Activated T-cell treated with anti-CD3 and anti-CD28 coated beads for 1 hour (primary cell): ENCODE measurements at regions not wholly inside any gene's neighbourhood (a gene's known extent, or its start where the extent isn't known, plus 50 kb on each side); places are given as distances from the start of the nearest gene placed in this dataset.

ENCODE experiments used
- DNase-seq: peaks from one replicate; pipeline ENCODE4 v3.0.0-alpha.2; 2020; ENCODE audit warnings: low read depth

DNA sequence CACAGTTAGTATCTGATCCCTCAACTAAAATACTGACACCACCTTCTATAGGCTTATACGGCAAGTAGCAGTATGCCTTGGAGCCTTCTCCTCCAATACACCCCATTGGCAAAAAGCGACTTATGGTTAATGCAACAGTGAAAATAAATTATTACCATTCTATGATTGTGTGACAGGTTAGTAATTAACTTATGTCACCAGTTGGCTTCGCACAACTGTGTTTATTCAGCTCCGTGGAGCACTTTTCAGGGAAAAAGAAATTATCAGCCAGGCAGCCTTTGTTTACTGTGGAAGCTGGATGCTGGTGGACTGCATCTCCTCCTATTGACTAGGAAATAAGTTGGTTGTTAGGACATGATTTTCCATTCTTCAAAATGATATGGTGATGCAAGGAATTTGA is 833.8 kb upstream of the RBFOX1 start:
- no peak for DNase-seq

DNA sequence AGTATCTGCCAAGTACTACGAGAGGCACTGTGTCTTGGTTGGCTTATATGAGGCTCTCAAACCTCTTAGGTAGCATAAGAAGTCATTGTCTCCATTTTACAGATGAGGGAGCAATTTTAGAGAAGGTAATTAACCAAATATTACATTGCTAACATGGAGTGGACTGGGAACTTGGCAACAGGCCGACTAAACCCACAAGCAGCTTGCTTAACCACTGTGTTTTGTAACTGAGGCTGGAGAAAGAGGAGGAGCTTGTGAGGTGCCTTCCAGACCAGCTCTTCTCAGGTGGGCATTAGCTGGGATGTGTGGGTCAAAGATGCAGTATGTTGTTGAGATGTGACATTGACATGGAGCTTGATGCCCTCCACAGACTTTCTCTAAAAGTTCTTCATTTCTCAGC is 835.6 kb upstream of the RBFOX1 start:
- no peak for DNase-seq

DNA sequence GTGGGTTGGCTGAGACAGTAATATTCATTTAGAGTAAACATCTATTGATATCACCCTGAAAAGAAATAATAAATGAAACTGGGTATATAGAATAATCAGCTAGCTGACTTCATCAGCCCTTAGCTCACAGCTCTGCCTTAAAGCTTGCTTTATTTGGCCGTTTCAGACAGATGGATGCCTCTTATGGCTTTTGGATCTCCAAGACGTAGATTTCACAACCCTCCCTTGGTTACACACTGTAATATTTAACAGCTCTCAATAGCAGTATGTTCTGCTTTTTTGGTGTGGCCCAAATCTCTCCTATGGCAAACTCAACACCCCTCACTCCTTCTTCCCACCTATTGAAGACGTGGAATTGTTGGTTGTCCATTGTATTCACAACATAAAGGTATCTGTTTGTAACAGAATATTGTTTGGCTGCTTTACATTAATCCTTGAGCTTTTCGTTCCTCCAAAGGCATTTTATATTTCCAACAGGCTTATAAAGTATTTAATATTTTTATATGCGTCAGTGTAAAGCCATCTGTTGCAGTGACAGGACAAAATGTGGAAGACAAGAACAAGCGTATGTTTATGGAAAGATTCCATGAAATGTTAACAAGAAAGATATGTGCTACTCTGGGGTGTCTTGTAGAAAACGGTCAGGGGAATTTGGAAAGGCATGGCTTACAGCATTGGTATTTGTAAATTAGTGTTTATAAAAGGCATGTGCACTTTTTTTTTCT is 837.0 kb upstream of the RBFOX1 start:
- DNase-seq, result no peak

DNA sequence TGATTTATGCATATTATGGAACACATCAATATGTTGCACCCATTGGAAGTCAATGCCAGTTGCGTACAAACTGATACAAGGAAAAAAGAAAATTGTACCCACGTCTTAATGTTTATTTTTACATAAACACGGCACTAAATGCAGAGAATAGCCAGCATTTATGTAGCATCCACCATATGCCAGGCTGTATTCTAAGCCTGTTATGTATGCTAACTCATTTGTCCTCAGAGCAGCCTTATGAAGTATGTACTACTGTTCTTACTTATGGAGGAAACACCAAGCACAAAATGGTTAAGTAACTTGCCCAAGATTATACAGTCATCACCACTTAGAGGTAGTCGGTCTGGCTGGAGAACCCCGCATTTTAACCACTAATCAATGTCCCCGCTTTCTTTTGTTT is 837.9 kb upstream of the RBFOX1 start:
- DNase-seq, result no peak

DNA sequence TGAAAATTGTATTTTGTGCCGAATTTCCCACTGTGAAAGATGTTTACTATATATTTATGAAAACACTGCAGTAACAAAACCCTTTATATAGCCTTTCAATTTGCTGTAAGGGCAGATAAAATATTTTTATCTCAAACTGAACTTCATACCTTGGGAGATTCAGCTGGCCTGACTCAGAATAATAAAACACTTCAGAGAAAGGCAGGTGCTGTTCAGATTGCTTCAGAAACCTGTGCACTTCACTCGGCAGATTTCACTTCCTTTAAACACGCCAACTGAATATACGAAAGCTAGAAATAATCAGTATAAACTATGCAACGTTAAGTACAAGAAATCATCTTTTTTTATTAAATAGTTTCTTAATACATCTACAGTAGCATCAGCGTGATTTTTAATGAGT is 839.1 kb upstream of the RBFOX1 start:
- DNase-seq, result no peak

DNA sequence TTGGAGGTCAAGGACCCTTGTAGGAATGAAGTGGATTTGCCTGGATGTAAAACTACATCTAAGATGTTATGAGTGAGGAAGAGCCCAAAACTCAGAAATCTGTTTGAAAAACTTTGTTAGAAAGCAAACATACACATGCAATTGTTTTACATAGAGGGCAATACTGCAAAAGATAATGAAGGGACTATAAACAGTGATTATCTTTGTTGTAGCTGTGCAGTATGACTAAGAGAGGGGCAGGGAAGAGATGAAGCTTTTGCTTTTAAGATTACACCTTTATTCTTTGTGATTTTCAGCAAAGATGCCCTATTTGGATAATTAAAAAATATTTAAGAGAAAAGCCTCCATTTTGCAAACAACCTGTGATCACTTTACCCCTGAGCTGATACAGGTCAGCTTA is 839.9 kb upstream of the RBFOX1 start:
- DNase-seq, result no peak

DNA sequence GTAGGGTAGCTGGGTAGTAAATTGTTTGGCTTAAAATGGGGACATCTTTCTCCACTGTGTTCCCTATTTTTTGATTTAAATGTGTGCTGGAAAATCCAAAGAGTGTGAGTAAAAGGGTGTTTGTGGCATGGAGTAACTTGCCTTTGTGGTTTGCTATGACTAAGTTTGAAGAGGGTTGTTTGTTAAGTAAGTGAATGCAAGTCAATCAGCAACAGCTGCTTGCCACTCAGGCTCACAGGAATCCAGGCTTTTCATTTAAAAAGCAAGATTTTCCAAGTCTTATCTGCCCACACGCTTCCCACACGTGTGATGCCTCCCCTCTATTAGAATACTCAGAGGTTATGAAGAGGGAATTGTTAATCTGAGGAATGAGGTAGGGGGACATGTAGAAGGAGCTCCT is 847.7 kb upstream of the RBFOX1 start:
- no peak for DNase-seq

DNA sequence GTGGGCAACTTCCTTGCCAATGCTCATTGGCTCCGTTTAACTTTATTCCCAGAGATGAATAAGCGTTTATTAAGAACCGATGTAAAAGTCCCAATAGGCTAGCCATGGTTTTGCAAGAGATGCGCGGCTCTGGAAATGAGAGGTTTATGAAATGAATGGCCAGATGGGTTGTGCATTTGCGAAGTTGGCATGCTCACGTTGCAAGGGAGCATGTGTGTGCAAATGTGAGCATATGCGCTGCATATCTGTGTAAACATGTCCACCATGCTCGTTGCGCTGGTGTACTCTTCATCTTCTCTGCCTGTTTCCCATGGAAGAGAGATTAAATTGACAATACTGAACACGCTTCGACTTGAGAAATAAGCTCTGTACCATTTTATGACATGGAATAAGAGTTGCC is 848.6 kb upstream of the RBFOX1 start:
- no peak for DNase-seq

DNA sequence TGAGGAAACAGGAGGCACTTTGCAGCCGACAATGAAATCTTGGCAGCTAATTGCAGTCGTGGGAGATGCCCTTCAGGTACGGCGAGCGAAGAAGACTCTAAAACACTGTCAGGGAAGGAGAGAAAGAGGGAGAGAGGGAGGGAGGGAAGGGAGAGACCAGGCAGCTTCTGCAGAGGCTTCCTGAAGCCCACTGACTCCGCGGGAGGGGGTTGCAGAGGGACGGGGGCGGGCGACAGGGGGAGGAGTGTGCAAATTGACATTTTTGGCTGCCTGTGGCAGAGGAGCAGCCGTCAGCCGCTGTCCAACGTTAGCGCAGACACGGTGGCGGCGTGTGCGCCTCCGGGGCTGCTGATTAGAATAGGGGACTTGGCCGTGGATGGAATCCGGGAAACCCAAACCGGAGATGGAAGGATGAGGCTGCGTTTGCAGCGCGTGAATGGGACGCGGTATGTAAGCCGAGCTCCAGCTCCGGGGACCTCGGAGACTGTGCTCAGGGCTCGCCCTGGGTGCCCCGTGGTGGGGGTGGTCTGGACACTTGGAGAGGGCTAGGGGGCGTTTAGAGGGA is 849.1 kb upstream of the RBFOX1 start:
- no peak for DNase-seq

DNA sequence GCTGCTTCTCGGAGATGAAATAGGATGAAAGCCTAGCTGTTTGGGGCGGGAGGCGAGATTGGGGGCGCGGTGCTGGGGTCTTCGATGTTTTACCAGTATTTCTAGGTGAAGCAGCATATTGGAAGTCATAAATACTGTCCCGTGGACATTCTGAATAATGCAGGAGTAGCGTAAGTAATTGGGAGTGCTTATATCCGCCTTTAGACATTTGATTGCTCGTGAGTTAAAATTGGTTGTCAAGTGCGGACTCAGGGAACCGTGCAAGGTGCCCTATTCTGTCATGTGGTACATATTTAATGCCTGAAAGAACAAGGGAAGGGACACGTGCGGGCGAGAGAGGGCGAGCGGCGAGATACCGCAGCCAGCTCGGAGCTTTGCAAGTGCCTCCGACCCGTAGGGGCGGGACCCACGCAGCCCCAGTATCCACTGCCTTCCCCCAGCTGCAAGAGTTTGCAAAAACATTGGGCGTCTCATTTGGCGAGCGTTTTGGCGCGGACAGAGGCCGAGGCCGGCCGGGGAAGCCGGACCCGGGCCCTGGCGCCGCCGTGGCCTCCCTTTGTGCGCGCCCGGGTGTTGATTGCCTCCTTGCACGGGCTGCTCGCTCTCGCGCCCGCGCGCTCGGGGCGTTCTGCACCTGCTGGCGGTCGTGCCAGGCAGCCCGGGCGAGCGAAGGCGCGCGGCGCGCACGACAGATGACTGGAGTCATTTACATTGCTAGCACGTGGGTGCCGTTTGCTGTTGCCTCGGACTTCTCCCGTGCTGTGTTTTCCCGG is 849.8 kb upstream of the RBFOX1 start:
- DNase-seq, result no peak

DNA sequence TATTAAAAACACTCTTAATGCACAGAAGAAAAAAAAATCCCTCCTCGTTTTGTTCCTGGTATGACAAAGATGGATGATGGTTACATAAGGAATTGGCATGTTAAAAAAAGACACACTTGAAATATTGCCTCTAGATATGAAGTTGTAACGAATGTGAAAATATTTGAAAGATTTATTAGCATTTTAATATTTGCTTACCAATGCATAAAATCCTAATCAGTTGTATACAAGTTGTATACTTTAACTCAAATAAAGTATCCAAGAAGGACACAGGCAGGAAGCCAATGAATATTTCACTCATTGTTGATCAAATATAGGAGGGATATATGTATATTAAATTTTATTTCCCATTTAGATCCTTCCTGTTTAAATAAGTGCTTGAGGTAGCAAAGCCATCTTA is 850.8 kb upstream of the RBFOX1 start:
- no peak for DNase-seq

DNA sequence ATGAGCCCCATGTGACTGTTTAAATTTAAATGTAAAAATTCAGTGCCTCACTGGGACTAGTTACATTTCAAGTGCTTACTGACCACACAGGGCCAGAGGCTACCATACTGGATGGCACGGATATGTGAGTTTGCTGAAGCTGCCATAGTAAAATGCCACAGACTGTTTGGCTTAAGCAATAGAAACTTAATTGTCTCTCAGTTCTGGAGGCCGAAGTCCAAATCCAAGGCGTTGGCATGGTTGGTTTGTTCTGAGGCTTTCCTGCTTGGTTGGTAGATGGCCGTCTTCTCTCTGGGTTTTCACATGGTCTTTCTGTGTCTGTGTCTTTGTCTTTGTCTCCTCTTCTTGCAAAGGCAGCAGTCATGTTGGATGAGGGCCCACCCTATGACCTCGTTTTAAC is 878.9 kb upstream of the RBFOX1 start:
- no peak for DNase-seq

DNA sequence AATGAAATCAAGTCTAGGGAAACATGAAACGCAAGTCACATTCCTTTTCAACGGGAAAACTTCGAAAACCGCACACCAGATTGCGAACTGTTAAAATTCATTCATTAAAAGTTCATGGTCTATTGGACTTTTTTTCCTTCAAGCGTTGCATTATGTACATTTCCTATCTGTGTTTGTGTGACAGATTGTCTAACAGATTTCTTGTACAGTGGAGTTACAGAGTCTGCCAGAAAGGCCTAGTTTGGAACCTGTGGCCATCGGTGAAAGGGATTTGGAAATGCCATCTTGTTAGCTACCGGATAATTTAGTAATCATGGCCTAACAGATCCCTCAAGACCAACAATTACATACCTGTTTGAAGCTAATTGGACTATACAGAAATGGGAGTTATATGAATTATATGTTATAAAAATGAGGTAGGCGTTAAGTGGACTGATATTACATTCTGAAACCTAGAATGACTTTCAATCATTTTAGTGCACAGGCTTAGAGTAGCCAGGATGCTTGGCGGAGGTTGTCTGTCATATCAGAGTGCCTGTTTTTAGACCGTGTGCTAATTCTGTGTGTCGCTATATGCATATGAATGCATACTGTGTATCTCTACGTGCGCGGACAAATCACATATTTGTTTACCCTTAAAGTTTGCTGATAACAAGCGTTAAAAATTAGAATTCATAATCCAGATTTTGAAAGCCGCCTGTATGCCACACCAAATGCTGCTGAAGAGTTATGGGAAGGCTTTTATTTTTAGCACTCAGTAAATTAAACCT is 885.4 kb upstream of the RBFOX1 start:
- DNase-seq, result no peak

DNA sequence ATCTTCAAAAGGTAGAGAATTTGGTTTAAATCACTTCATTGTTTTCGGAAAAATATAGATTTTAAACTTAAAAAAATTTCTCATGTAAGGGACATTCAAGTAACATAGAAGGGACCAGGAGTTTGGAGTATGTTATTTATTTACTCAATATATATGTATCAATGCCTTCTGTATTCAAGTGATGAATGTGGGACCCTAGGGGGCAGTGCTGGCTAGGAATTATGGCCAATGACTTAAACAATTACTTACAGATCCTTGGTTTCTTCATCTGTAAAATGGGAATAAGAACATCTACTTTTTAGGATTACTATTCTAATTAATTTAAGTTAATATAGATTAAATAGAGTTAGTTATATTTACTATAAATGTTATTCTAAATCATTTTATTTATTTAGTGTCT is 886.3 kb upstream of the RBFOX1 start:
- DNase-seq, result no peak

DNA sequence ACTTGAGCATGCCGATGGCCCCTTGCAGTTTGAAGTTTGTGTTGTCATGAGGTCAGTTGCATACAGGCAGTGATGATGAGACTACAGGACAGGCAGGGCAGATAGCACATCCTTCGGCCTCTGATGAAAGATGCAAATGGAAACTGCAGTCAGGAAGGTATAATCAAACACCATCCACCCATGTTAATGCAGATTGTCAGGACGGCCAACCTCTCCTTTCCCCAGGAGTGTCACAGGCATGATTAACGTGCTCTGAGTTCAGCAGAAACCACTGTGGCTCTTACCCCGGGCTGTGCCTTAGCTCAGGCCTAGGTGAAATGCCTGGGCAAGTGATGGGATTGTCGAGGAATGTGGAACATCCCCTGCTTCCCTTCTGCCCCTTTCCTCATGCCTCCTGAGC is 893.5 kb upstream of the RBFOX1 start:
- no peak for DNase-seq

DNA sequence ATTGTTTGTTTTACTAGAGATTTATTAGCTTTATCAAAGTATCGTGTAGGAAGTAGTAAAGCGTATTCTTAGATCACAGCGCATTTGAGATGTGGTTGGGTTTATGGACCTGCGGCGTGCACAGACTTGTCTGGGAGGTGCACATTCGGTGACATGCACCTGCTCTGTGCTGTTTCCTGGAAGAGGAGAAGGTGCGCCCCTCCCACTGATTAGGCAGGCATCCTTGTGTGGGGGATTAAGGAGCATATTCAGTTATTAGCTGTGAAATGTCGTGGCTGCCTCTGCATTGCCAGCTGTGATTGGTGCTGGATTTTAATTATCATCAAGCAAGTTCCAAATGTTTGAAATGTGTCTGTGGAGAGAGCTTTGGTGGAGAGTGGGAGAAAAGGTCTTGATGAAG is 903.8 kb upstream of the RBFOX1 start:
- DNase-seq, result no peak

DNA sequence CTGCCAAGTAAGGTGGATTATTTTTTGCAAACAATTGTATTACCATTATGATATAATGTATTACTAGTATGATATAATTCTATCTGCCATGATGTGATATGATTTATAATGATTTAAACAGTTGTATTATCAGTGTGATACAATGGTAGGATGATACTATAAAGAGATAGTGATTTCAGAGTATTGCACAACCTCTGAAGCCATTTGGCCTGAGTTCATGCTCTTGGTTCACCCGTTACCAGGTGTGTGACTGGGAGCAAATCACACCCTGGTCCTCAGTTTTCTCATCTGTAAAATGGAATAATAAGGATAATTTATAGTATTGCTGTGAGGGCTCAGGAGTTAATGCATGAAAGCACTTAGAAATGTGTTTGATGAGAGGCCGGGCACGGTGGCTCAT is 905.0 kb upstream of the RBFOX1 start:
- DNase-seq, result no peak

DNA sequence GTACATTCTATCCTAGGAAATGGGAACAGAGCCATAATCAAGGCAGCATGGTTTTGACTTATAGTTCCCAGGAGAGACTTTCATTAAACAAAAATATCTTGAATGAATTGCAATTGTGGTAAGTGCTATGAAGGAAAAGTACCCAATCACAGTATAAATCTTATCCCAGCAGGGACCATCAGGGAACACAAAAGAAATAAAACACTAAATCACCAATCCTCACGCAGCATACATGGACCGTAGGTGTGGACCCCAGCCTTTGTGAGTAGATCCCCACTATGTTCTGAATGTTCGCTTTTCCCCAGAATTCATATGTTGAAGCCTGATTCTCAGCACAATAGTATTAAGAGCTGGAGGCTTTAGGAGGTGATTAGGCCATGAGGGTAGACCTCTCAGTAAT is 925.0 kb upstream of the RBFOX1 start:
- no peak for DNase-seq

DNA sequence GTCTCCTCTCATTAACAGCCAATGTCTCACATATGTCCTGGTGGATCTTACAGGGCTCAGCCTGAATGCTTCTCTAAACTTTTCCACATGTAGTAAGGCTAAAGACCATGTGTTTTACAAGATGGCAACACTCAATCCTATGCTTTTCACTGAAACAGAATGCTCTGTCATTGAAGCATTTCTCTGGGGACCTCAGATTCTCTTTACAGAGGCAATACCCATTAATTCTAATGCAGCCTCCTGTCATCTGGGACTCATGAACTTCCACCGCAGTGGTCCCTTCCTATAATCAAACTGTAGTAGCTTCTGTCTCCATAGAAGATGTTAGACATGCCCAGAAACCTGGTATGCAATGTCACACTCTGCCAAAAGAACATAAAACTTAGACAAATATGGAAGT is 926.6 kb upstream of the RBFOX1 start:
- DNase-seq, result no peak

DNA sequence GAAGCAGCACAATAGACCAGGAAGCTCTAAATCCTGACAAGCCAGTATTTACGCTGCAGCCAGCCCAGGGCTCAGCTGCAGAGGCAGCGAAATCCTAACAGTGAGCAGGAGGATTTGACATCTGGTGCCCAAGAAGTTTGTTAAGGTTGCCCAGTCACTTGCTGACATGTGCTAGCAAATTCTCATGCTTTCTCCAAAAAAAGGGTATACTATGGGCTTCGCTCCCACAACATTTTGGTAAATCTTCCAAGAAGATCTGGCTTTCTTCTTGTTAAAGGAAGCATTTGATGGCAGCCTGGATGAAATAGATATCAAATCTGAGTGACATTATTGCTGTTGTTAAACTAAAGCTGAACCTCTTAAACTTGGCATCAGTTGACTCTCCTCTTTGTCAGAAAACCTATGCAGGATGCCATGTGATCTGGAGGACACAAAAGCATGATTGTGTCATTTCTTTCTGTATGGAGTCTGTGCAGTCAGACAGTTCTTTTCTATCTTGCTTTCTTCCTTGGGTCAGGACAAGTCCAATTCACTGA is 949.7 kb upstream of the RBFOX1 start:
- no peak for DNase-seq

DNA sequence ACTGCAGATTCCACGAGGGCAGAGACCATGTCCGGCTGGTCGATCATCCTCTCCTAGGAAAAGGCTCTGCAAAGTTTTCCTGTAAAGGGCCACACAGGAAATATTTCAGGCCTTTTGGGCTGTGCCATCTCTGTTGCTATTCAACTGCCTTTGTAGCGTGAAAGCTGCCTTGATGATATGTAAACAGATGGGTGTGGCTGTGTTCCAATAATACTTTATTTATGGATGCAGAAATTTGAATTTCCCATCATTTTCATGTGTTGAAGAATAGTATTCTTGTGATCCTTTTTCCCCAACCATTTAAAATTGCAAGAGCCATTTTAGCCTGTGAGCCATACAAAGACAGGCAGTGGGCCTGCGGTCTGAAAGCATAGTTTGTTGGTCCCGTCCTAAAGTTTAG is 950.7 kb upstream of the RBFOX1 start:
- DNase-seq, result no peak

DNA sequence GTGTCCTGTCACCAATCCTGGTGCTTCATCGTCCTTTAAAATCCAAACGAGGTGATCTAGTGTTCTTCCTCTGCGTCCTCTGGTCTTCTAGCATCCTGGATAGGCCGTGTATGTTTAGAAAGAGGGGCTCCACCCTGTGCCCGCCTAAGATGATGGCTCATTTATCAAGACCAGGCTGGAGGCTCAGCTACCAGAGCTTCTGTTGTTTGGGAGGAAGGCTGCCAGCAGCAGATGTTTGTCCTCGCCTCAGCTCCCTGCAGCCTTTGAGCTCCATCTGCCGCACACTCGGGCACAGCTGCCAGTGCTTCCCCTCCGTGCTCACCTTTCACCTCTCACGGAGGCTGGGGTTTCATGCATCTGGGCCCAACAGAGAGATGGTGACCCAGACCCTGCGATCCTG is 954.7 kb upstream of the RBFOX1 start:
- DNase-seq, result no peak
